ENCODE measurements at regions not wholly inside any gene's neighbourhood (a gene's known extent, or its start where the extent isn't known, plus 50 kb on each side); places are given as distances from the start of the nearest gene placed in this dataset.

- TF ChIP-seq POLR2A (IDR thresholded peaks at IDR 0.05) (no peak), CTCF (IDR thresholded peaks at IDR 0.05 in 4 of 5, conservative IDR thresholded peaks at IDR 0.05 in 1 of 5) (no peak)
These were observed 67.7 kb upstream of the GPC1 start for GRCh38 chr2:240367721-240368120.

All from gastrocnemius medialis (tissue), 4 donors.